Endothelial cell of umbilical vein (primary cell): ENCODE measurements at regions not wholly inside any gene's neighbourhood (a gene's known extent, or its start where the extent isn't known, plus 50 kb on each side); places are given as distances from the start of the nearest gene placed in this dataset.

Experiments
- BruUV-seq: library from RNA; stranded (reverse); fragments of 400-500 nt; replicated peaks from 2 replicates; lab custom pipeline; 2021; lab: Mats Ljungman, UMichigan
- CTCF ChIA-PET: fragments of 300-600, 350-600 bp; sonication (Branson Sonifier 250); formaldehyde crosslinking; loops from one replicate; lab custom pipeline; 2021; ENCODE audit warnings: antibody characterized with exemption, inconsistent platforms; lab: Charles Lee
- POLR2A ChIA-PET: fragments of 300-600, 350-600 bp; sonication (Branson Sonifier 250); formaldehyde crosslinking; loops from one replicate; lab custom pipeline; 2021; ENCODE audit warnings: antibody characterized with exemption, inconsistent platforms; lab: Charles Lee
- DNase-seq: peaks from one replicate; pipeline ENCODE4 v3.0.0-alpha.2; 2011; ENCODE audit warnings: low read depth, low spot score
- FAIRE-seq: peaks from 2 replicates; lab custom pipeline; 2011; peaks lifted over from hg19 to GRCh38; lab: Jason Lieb, UNC
- H2AFZ ChIP-seq: 2 replicates; pipeline ENCODE4 v1.6.0; 2012; ENCODE audit warnings: low read depth, low read length, control low read depth, inconsistent platforms
- H3K27ac ChIP-seq: 2 replicates; pipeline ENCODE4 v1.5.1; 2011; ENCODE audit warnings: low read depth, mild to moderate bottlenecking, control low read depth, low read length, moderate library complexity; ENCODE audit not compliant: insufficient read depth
- H3K27me3 ChIP-seq, 2 experiments: 2 replicates each; pipeline versions ENCODE4 v1.6.0 to v1.6.1; 2011; ENCODE audit warnings: low read length in 2 of 2, mixed read lengths in 1 of 2; ENCODE audit not compliant: control insufficient read depth in 2 of 2, insufficient read depth in 2 of 2
- H3K36me3 ChIP-seq, 2 experiments: 2 replicates in 1 of 2; 3 replicates in 1 of 2; pipeline ENCODE4 v1.5.1; 2011; ENCODE audit warnings: low read length in 2 of 2, mild to moderate bottlenecking in 1 of 2, moderate library complexity in 1 of 2; ENCODE audit not compliant: control insufficient read depth in 2 of 2, insufficient read depth in 2 of 2; ENCODE audit errors: extremely low read depth in 1 of 2
- H3K4me1 ChIP-seq: 3 replicates; pipeline ENCODE4 v1.5.1; 2011; ENCODE audit warnings: mild to moderate bottlenecking, low read length; ENCODE audit not compliant: control insufficient read depth, insufficient read depth; ENCODE audit errors: extremely low read depth
- H3K4me2 ChIP-seq: 2 replicates; pipeline ENCODE4 v1.6.1; 2011; ENCODE audit warnings: low read length, control low read depth, mixed read lengths; ENCODE audit not compliant: insufficient read depth
- H3K4me3 ChIP-seq, 3 experiments: fragments of 200-600 bp in 1 of 3; sonication (generic), shearing (Covaris generic) in 1 of 3; replicated peaks in 1 of 3; 2 replicates each; pipeline ENCODE4 v1.5.1; 2011 to 2016; ENCODE audit warnings: control low read depth in 3 of 3, low read length in 3 of 3, mild to moderate bottlenecking in 2 of 3, inconsistent platforms in 1 of 3, low read depth in 1 of 3, moderate library complexity in 1 of 3; ENCODE audit not compliant: insufficient read depth in 1 of 3
- H3K79me2 ChIP-seq: 2 replicates; pipeline ENCODE4 v1.6.0; 2012; ENCODE audit warnings: low read length, inconsistent platforms; ENCODE audit not compliant: control insufficient read depth, insufficient read depth
- H3K9ac ChIP-seq: replicated peaks from 2 replicates; pipeline ENCODE3; 2011; ENCODE audit warnings: low read length, control low read depth; ENCODE audit not compliant: insufficient read depth; ENCODE audit errors: extremely low read depth
- H3K9me1 ChIP-seq: replicated peaks from 3 replicates; pipeline ENCODE4 v1.6.0; 2011; ENCODE audit warnings: mild to moderate bottlenecking, low read length; ENCODE audit not compliant: control insufficient read depth, insufficient read depth; ENCODE audit errors: extremely low read depth
- H3K9me3 ChIP-seq: replicated peaks from 2 replicates; pipeline ENCODE4 v1.5.1; 2012; ENCODE audit warnings: low read length, inconsistent platforms; ENCODE audit not compliant: control insufficient read depth, insufficient read depth
- H4K20me1 ChIP-seq: replicated peaks from 2 replicates; pipeline ENCODE3; 2011; ENCODE audit warnings: mild to moderate bottlenecking, low read length; ENCODE audit not compliant: control insufficient read depth, insufficient read depth; ENCODE audit errors: extremely low read depth
- CTCF ChIP-seq, 2 donors: IDR thresholded peaks; 1 replicate in 1 of 2; 2 replicates in 1 of 2; pipeline ENCODE4 v1.5.1; 2011; ENCODE audit warnings: low read length in 2 of 2, mild to moderate bottlenecking in 2 of 2, moderate library complexity in 2 of 2, control low read depth in 1 of 2, inconsistent platforms in 1 of 2, low read depth in 1 of 2; ENCODE audit not compliant: insufficient read depth in 1 of 2; ENCODE audit errors: extremely low read depth in 1 of 2
- EZH2 ChIP-seq: IDR thresholded peaks from 2 replicates; pipeline ENCODE4 v1.6.1; 2012; ENCODE audit warnings: borderline replicate concordance, low read depth, mild to moderate bottlenecking, moderate library complexity, low read length, inconsistent platforms; ENCODE audit not compliant: severe bottlenecking
- FOS ChIP-seq: IDR thresholded peaks from 2 replicates; pipeline ENCODE4 v1.6.1; 2011; ENCODE audit warnings: mild to moderate bottlenecking, low read length, moderate library complexity, borderline replicate concordance; ENCODE audit not compliant: insufficient read depth
- GATA2 ChIP-seq: IDR thresholded peaks from 2 replicates; pipeline ENCODE4 v1.7.0; 2011; ENCODE audit warnings: low read depth, mild to moderate bottlenecking, moderate library complexity, mixed read lengths, low read length; ENCODE audit not compliant: insufficient read length, insufficient read depth
- JUN ChIP-seq: IDR thresholded peaks from 2 replicates; pipeline ENCODE4 v1.6.1; 2011; ENCODE audit warnings: borderline replicate concordance, low read depth; ENCODE audit not compliant: insufficient read length, insufficient read depth
- MYC ChIP-seq: IDR thresholded peaks from one replicate; pipeline ENCODE4 v1.6.1; 2011; ENCODE audit warnings: mild to moderate bottlenecking, low read depth, low read length
- POLR2A ChIP-seq: IDR thresholded peaks from 2 replicates; pipeline ENCODE4 v1.6.1; 2012; ENCODE audit warnings: low read depth, mild to moderate bottlenecking, control low read depth, low read length
- POLR2AphosphoS5 ChIP-seq: IDR thresholded peaks from 2 replicates; pipeline ENCODE4 v1.6.1; 2012; ENCODE audit warnings: low read depth, mild to moderate bottlenecking, control low read depth, low read length, moderate library complexity; ENCODE audit not compliant: insufficient read depth
- dilution Hi-C: fragments of 300-500 bp; cut with MboI; formaldehyde crosslinking; loops from one replicate; pipeline ENCODE4 v1.15.0; 2019; ENCODE audit warnings: low sequenced_read_pairs; ENCODE audit not compliant: extremely low pct_ligation_motif_present
- intact Hi-C: fragments of 100-400 bp; cut with micrococcal nuclease; formaldehyde crosslinking; loops from one replicate; pipeline ENCODE4 v1.10.0; 2022
- TF ChIP-seq, protein P1 (sequence below): IDR thresholded peaks from 2 replicates; pipeline ENCODE4 v1.6.1; 2011; ENCODE audit not compliant: insufficient read depth, insufficient read length

DNA sequence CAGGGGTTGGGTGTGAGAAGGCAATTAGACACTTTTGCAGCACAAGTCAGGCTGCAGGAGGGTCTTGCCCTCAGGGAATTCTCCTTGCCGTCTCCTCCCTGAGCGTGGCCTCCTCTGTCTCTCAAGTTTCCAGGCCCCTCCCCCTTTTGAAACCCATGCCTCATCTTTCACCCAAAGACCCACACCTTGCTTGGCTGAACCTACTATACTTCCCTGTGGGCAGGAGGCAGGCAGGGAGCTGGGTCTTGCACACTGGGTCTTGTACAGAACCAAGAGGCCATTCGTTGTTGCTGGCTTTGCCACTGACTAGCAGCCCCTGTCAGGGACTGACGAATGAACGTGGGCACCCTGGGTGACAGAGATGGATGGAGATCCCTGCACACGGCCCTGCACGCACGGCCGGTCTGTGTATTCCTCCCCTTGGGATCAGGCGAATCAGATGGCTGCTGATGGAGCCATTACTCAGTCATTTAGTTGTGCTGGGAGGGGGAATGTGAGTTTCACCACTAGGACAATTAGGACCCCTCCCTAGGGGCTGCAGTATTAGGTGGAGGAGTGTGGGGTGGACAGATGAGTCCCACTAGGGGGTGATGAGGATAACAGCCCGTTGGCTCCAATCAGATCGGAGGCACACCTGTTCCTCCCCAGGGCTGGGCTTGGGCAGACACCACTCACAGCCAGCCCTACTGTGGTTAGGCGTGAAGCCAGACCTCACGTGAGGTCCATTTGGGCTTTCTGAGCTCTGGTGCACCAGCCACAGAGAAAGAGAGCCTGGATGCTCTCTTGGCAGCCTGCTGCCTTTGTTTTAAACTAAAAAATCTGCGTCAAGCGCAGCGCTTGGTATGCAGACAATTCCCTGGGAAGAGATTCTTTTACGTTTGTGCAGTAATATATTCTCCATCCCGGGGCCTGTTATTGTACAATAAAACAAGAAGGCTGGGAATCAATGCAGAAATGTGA, 167.7 kb upstream of the WSCD1 start:
- TF ChIP-seq GATA2 (no peak), CTCF (IDR thresholded peaks at IDR 0.05; ENCODE audit: extremely low read depth in 1 of 2, insufficient read depth in 1 of 2, low read depth in 1 of 2, low read length in 2 of 2) (no peak), MYC (no peak), EZH2 (no peak), POLR2AphosphoS5 (no peak), POLR2A (no peak), FOS (no peak), JUN (no peak)
- TF ChIP-seq, protein P1, sequence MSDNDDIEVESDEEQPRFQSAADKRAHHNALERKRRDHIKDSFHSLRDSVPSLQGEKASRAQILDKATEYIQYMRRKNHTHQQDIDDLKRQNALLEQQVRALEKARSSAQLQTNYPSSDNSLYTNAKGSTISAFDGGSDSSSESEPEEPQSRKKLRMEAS: no peak
- FAIRE-seq (no peak), DNase-seq (no peak)
- no peaks in the 10 kb centered on the region for H3K9me3 ChIP-seq
- no peaks in the 10 kb centered on the region for H3K27me3 ChIP-seq
- H4K20me1 ChIP-seq: no peaks in the 10 kb centered on the region
- H3K4me2 ChIP-seq: no peak overlapping the region
- H3K79me2 ChIP-seq: no peaks in the 10 kb centered on the region
- no peak overlapping the region for H3K4me3 ChIP-seq
- peaks cover 3% of the 10 kb centered on the region for H3K4me1 ChIP-seq
- no peak overlapping the region for H2AFZ ChIP-seq
- POLR2A ChIA-PET: interaction anchor here (0.6 kb wide), 1 partner anchor 1912 kb away, joined by 3 read pairs; no protein-coding TSS in a partner anchor
- no peak overlapping the region for H3K9ac ChIP-seq
- BruUV-seq: no TSS peak
- intact Hi-C loops (no loop called here), dilution Hi-C loops (no loop called here)
- no peaks in the 10 kb centered on the region for H3K36me3 ChIP-seq
- no peaks in the 10 kb centered on the region for H3K9me1 ChIP-seq
- CTCF ChIA-PET: interaction anchor here (1.1 kb wide), 1 partner anchor 196 kb away, joined by 3 read pairs; no protein-coding TSS in a partner anchor
- no peak overlapping the region for H3K27ac ChIP-seq
